ENCODE measurements at regions not wholly inside any gene's neighbourhood (a gene's known extent, or its start where the extent isn't known, plus 50 kb on each side); places are given as distances from the start of the nearest gene placed in this dataset.

DNA sequence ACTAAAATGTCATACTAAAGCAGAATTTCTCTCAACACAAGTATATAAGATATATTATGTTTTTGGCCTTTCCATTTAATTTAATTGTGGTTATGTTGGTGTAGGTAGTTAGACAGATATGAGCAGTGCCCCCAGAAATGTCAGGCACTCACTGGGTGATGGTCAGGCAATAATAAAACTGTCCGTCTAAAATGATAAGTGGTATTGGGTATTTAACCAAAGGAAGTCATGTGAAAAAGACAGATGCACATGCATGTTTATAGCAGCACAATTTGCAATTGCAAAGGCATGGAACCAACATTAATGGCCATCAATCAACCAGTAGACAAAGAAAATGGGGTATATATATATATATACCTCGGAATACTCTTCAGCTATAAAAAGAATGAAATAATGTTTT is 936.6 kb upstream of the SLC39A10 start:
- intact Hi-C loops (cut with micrococcal nuclease): no loop called here
- Mint-ChIP-seq H3K9me3 (no peaks in the 10 kb centered on the region), H3K4me1 (ENCODE audit: low read depth) (no peaks in the 10 kb centered on the region), H3K4me3 (no peak overlapping the region), H3K27ac (no peak overlapping the region), H3K36me3 (ENCODE audit: low read depth) (no peaks in the 10 kb centered on the region), H3K27me3 (ENCODE audit: low read depth) (no peaks in the 10 kb centered on the region)
- no peak for DNase-seq
- CTCF ChIA-PET: no interaction called here

DNA sequence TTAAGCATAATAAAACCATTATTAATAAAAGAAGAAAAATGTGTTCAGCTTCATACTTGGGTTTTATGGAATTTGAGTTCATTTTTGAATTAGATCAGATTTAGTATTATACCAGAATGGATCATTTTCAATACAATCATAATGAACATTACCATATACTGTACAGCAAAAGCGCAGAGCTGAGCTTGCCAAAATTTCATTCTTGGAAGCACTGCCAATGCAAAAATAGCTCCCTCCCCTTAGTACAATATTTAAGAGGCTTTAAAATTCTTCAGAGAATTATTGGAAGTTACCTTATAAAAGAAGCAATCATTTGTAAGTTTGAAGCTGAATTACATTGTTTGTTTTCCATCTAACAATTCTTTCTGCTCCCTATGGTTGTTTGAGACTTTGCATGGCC is 938.1 kb upstream of the SLC39A10 start:
- Mint-ChIP-seq H3K4me1 (ENCODE audit: low read depth) (no peaks in the 10 kb centered on the region), H3K9me3 (no peaks in the 10 kb centered on the region), H3K27ac (no peak overlapping the region), H3K4me3 (no peak overlapping the region), H3K36me3 (ENCODE audit: low read depth) (no peaks in the 10 kb centered on the region), H3K27me3 (ENCODE audit: low read depth) (no peaks in the 10 kb centered on the region)
- no peak for DNase-seq
- CTCF ChIA-PET: no interaction called here
- intact Hi-C loops (cut with micrococcal nuclease): no loop called here

DNA sequence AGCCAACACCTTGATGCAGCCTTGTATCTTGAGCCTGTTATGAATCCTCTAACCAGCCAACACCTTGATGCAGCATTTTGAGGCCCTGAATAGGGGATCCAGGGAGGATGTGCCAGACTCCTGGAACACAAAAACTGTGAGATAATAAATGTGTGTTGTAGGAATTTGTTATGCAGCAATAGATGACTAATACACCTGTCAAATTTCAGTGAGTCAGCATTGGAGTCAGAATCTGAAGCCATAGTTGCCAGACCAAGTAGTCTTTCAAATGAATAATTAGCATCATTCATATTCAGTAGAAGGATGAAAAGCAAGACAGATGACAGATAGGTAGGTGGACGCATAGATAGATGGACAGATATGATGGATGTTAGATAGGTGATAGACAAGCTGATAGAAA is 942.5 kb upstream of the SLC39A10 start:
- intact Hi-C loops (cut with micrococcal nuclease): no loop called here
- no peaks in the 10 kb centered on the region for H3K36me3 Mint-ChIP-seq (ENCODE audit: low read depth)
- no peaks in the 10 kb centered on the region for H3K27me3 Mint-ChIP-seq (ENCODE audit: low read depth)
- no peak overlapping the region for H3K4me3 Mint-ChIP-seq
- H3K4me1 Mint-ChIP-seq (ENCODE audit: low read depth): no peaks in the 10 kb centered on the region
- CTCF ChIA-PET: no interaction called here
- H3K9me3 Mint-ChIP-seq: no peaks in the 10 kb centered on the region
- no peak for DNase-seq
- H3K27ac Mint-ChIP-seq: no peak overlapping the region

DNA sequence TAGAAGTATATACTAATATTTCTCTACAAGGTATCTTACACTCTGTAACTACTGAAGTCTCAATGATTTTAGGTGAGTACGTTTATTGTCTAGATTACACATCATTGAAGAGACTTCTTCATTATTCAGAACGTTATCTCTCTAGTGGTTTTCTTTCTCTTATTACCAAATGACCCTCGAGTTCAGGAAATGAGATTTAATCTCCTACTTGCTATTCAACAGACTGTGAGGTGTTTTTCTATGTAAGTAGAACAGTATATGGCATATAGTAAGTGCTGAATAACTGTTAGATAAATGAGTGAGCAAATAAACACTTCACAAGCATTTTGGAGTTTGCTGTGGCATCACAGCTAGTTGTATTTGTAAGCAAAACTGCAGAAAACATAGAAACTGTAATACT is 947.2 kb upstream of the SLC39A10 start:
- H3K4me1 Mint-ChIP-seq (ENCODE audit: low read depth): no peaks in the 10 kb centered on the region
- intact Hi-C loops (cut with micrococcal nuclease): no loop called here
- H3K4me3 Mint-ChIP-seq: no peak overlapping the region
- CTCF ChIA-PET: no interaction called here
- no peaks in the 10 kb centered on the region for H3K36me3 Mint-ChIP-seq (ENCODE audit: low read depth)
- H3K27ac Mint-ChIP-seq: no peak overlapping the region
- DNase-seq: no peak
- no peaks in the 10 kb centered on the region for H3K27me3 Mint-ChIP-seq (ENCODE audit: low read depth)
- H3K9me3 Mint-ChIP-seq: no peaks in the 10 kb centered on the region

DNA sequence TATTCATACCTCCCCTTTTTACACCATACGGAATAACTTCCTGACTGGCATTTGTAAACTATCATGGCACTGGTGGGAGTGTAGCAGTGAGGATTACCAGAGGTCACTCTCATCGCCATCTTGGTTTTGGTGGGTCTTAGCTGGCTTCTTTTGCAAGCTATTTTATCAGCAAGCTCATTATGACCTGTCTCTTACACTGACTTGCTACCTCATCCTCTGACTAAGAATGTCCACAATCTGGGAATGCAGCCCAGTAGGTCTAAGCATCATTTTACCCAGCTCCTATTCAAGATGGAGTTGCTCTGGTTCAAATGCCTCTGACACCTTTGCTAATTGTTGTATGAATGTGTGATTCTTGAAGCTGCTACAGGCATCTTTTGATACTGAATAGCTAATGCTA is 950.8 kb upstream of the SLC39A10 start:
- Mint-ChIP-seq H3K4me3 (no peak overlapping the region), H3K27me3 (ENCODE audit: low read depth) (no peaks in the 10 kb centered on the region), H3K4me1 (ENCODE audit: low read depth) (no peaks in the 10 kb centered on the region), H3K36me3 (ENCODE audit: low read depth) (no peaks in the 10 kb centered on the region), H3K27ac (no peak overlapping the region), H3K9me3 (no peaks in the 10 kb centered on the region)
- no peak for DNase-seq
- intact Hi-C loops (cut with micrococcal nuclease): no loop called here
- CTCF ChIA-PET: no interaction called here

DNA sequence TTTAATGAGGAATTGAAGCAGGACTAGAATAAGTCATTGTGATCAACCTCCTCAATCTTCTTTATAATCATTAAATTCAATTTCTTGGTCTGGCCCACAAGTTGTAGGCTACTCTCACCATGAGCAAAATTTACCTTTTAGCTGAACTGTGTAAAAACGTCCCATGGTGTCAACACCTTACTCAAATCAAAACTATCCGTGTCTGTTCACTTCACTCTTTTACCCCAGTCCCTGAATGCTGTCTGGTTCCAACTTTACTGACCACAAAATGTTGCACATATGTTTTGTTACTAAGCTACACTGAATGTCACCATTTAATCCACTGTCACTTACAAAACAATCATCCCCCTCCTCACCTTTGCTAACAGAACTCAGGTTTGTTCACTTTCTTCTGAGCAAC is 951.6 kb upstream of the SLC39A10 start:
- Mint-ChIP-seq H3K4me3 (no peak overlapping the region), H3K27me3 (ENCODE audit: low read depth) (no peaks in the 10 kb centered on the region), H3K27ac (no peak overlapping the region), H3K4me1 (ENCODE audit: low read depth) (no peaks in the 10 kb centered on the region), H3K36me3 (ENCODE audit: low read depth) (no peaks in the 10 kb centered on the region), H3K9me3 (no peaks in the 10 kb centered on the region)
- CTCF ChIA-PET: no interaction called here
- intact Hi-C loops (cut with micrococcal nuclease): no loop called here
- no peak for DNase-seq

DNA sequence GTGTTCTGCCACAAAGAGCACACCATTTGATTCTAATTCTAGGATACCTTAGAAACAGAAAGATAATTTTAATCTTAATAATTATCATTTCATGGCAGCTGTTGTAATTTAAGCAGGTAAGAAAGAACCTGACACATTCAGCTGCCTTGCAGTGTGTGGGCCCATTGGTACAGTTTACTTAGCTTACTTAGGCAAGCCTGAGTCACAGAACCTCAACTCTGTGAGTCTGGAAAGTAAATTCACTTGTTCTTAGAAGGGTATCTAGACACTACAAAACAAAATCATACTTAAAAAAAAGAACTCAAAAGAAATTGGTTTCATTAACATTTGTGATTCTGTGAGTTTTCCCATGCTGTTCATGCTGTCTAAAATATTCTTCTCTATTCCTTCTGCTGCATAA is 956.3 kb upstream of the SLC39A10 start:
- Mint-ChIP-seq H3K27ac (no peak overlapping the region), H3K9me3 (peaks cover 1% of the 10 kb centered on the region), H3K4me1 (ENCODE audit: low read depth) (no peaks in the 10 kb centered on the region), H3K4me3 (no peak overlapping the region), H3K27me3 (ENCODE audit: low read depth) (no peaks in the 10 kb centered on the region), H3K36me3 (ENCODE audit: low read depth) (no peaks in the 10 kb centered on the region)
- intact Hi-C loops (cut with micrococcal nuclease): no loop called here
- CTCF ChIA-PET: no interaction called here
- no peak for DNase-seq

DNA sequence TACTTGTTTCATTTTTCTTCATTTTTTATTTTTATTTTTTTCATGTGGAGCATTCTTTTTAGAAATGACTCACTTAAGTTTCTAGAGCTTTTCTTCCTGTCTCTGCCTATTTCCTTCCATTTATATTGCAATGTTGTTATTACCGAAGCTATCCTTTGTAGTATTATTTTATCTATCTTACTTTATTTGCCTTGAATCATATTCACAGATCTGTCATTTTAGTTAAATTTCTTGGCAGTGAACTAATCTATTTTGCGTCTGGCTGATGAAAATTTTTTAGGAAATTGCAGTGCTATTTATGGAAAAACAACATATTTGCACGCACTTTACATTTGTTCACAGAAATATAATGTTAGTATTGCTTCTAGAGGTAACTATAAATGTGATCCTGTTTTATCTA is 956.9 kb upstream of the SLC39A10 start:
- H3K27ac Mint-ChIP-seq: no peak overlapping the region
- CTCF ChIA-PET: no interaction called here
- H3K9me3 Mint-ChIP-seq: peaks cover 1% of the 10 kb centered on the region
- intact Hi-C loops (cut with micrococcal nuclease): no loop called here
- no peaks in the 10 kb centered on the region for H3K4me1 Mint-ChIP-seq (ENCODE audit: low read depth)
- no peaks in the 10 kb centered on the region for H3K36me3 Mint-ChIP-seq (ENCODE audit: low read depth)
- DNase-seq: no peak
- H3K27me3 Mint-ChIP-seq (ENCODE audit: low read depth): no peaks in the 10 kb centered on the region
- H3K4me3 Mint-ChIP-seq: no peak overlapping the region

DNA sequence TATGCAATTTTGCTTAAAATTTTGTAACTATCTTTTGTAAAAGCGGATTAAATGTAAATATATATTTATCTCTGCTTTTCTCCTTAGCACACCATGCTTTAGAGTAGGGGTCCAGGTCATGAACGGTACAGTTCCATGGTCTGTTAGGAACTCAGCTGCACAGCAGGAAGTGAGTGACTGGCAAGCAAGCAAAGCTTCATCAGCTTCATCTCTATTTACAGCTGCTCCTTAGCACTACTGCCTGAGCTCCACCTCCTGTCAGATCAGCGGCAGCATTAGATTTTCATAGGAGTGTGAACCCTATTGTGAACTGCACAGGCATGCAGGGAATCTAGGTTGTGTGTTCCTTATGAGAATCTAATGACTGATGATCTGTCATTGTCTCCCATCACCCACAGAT is 959.0 kb upstream of the SLC39A10 start:
- H3K4me3 Mint-ChIP-seq: no peak overlapping the region
- H3K27ac Mint-ChIP-seq: no peak overlapping the region
- CTCF ChIA-PET: no interaction called here
- H3K9me3 Mint-ChIP-seq: peaks cover 1% of the 10 kb centered on the region
- intact Hi-C loops (cut with micrococcal nuclease): no loop called here
- no peaks in the 10 kb centered on the region for H3K4me1 Mint-ChIP-seq (ENCODE audit: low read depth)
- H3K36me3 Mint-ChIP-seq (ENCODE audit: low read depth): no peaks in the 10 kb centered on the region
- no peaks in the 10 kb centered on the region for H3K27me3 Mint-ChIP-seq (ENCODE audit: low read depth)
- DNase-seq: no peak

DNA sequence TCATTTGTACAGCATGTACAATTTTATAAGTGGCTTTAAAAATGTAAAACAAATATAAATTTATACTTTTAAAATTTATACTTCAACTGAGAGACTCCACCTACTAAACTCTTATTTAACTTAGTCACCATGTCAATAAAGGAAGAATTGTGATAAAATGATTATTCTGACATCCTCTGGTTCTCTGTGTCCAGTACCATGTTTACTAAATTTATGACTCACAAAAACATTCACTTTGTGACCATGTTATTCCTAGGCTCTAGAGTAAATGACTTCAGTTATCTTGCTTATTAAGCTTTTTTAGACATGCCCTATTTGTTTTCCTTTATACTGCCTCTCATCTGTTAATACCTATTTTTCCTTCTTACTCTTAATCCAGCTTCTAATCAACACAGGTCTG is 959.6 kb upstream of the SLC39A10 start:
- CTCF ChIA-PET: no interaction called here
- Mint-ChIP-seq H3K4me3 (no peak overlapping the region), H3K9me3 (peaks cover 1% of the 10 kb centered on the region), H3K27me3 (ENCODE audit: low read depth) (no peaks in the 10 kb centered on the region), H3K27ac (no peak overlapping the region), H3K4me1 (ENCODE audit: low read depth) (no peaks in the 10 kb centered on the region), H3K36me3 (ENCODE audit: low read depth) (no peaks in the 10 kb centered on the region)
- intact Hi-C loops (cut with micrococcal nuclease): no loop called here
- no peak for DNase-seq

DNA sequence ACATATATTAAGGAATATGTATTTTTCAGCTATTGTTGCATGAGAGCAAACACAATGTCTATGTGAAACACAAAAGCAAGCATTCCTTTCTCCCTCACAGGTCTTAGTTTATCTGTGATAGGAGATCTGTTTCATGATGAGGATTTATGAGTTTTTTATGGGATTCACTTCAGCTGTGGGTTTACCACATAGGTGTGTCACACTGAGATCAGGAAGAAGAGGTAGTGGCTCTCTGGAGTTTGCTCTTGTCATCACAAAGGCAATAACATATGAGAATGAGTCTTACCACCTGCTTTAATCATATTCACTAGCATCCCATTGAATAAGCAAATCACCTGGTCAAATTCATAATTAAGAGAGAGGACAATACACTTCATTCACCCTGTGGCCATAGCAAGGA is 960.3 kb upstream of the SLC39A10 start:
- H3K27ac Mint-ChIP-seq: no peak overlapping the region
- no peaks in the 10 kb centered on the region for H3K4me1 Mint-ChIP-seq (ENCODE audit: low read depth)
- no peaks in the 10 kb centered on the region for H3K27me3 Mint-ChIP-seq (ENCODE audit: low read depth)
- peaks cover 1% of the 10 kb centered on the region for H3K9me3 Mint-ChIP-seq
- no peaks in the 10 kb centered on the region for H3K36me3 Mint-ChIP-seq (ENCODE audit: low read depth)
- H3K4me3 Mint-ChIP-seq: no peak overlapping the region
- CTCF ChIA-PET: no interaction called here
- intact Hi-C loops (cut with micrococcal nuclease): no loop called here
- DNase-seq: no peak

DNA sequence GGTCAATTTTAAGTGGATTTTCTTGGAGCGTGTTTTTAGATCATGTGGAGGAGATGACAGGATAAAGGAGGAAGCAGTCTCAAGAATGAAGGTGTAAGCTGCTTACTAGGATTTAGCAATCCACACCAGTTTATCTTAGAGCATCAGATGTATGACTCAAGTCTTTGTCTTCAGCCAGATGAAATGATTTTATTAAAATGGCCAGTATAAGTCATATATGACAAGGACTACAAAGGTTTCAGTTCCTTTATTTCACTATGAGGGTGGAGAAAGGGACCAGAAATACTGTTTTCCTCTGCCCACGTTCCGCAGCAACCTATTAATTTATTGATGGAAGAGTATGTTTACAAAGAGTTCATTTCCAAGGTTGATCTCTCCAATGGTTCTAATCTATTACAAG is 970.5 kb upstream of the SLC39A10 start:
- no peak for DNase-seq
- H3K27me3 Mint-ChIP-seq (ENCODE audit: low read depth): no peaks in the 10 kb centered on the region
- no peaks in the 10 kb centered on the region for H3K4me1 Mint-ChIP-seq (ENCODE audit: low read depth)
- H3K4me3 Mint-ChIP-seq: no peak overlapping the region
- intact Hi-C loops (cut with micrococcal nuclease): no loop called here
- no peak overlapping the region for H3K27ac Mint-ChIP-seq
- no peaks in the 10 kb centered on the region for H3K9me3 Mint-ChIP-seq
- H3K36me3 Mint-ChIP-seq (ENCODE audit: low read depth): no peaks in the 10 kb centered on the region
- CTCF ChIA-PET: no interaction called here

DNA sequence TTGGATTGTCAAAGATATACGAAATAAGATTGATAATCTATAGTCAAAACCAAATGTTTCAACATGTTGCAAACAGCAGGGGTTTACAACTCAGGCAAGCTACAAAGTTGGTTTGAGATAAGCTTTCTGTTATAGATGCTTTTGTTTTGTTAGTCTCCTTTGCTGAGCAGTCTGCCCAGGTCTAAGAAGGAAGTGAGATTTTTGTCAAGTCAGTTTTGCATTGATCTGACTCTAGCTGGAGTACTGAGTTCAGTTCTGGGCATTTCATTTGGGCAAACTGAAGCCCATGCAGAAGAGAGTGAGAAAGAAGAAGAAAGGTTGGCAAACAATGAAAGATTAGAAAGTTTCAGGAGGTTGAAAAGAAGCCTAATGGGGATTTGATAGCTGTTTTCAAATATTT is 983.0 kb upstream of the SLC39A10 start:
- no peak for DNase-seq
- CTCF ChIA-PET: no interaction called here
- intact Hi-C loops (cut with micrococcal nuclease): no loop called here
- Mint-ChIP-seq H3K27me3 (ENCODE audit: low read depth) (no peaks in the 10 kb centered on the region), H3K9me3 (no peaks in the 10 kb centered on the region), H3K27ac (no peak overlapping the region), H3K4me3 (no peak overlapping the region), H3K4me1 (ENCODE audit: low read depth) (no peaks in the 10 kb centered on the region), H3K36me3 (ENCODE audit: low read depth) (no peaks in the 10 kb centered on the region)

DNA sequence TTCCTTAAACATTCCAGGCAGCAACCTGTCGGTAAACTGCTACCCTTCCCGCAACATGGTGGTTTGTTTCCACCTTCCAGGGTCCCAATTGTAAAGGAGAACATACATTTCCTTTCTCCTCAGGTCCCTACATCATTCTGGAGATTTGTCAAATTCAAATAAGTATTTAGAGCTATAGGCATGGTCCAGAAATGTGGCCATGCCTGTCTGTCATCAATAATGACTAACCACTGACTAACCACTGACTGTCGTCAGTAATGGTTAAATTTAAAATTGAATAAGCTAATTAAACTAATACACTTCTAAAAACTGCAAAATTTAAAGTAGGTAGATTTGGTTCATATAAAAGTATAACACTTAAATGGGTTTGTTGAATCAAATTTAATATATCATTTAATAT is 984.0 kb upstream of the SLC39A10 start:
- CTCF ChIA-PET: no interaction called here
- Mint-ChIP-seq H3K4me3 (no peak overlapping the region), H3K36me3 (ENCODE audit: low read depth) (no peaks in the 10 kb centered on the region), H3K27me3 (ENCODE audit: low read depth) (no peaks in the 10 kb centered on the region), H3K4me1 (ENCODE audit: low read depth) (no peaks in the 10 kb centered on the region), H3K27ac (no peak overlapping the region), H3K9me3 (no peaks in the 10 kb centered on the region)
- no peak for DNase-seq
- intact Hi-C loops (cut with micrococcal nuclease): no loop called here

Data from activated naive CD4-positive, alpha-beta T cell treated with anti-CD3 and anti-CD28 coated beads for 36 hours (primary cell).